Natural killer cell (primary cell): ENCODE measurements at regions not wholly inside any gene's neighbourhood (a gene's known extent, or its start where the extent isn't known, plus 50 kb on each side); places are given as distances from the start of the nearest gene placed in this dataset.

Experiments used
- ATAC-seq, 3 donors: fragments of 150-1000 bp in 2 of 3; fragments of 200-7000 bp in 1 of 3; cut with Tn5 transposase; 1 replicate in 1 of 3; 2 replicates in 2 of 3; pipeline ENCODE4 v1.10.0; 2021; ENCODE audit warnings: mild to moderate bottlenecking in 2 of 3, moderate library complexity in 2 of 3
- DNase-seq, 2 donors: peaks; one replicate each; pipeline versions ENCODE4 v3.0.0 to v3.0.0-alpha.2; 2013 to 2021; ENCODE audit warnings: mixed read lengths in 1 of 2
- H3K27ac ChIP-seq: one replicate; pipeline ENCODE4 v1.5.1; 2013; ENCODE audit warnings: mild to moderate bottlenecking, low read length
- H3K27me3 ChIP-seq: one replicate; pipeline ENCODE4 v1.6.1; 2013; ENCODE audit warnings: low read length; ENCODE audit not compliant: control insufficient read depth, insufficient read depth
- H3K36me3 ChIP-seq: one replicate; pipeline ENCODE4 v1.6.1; 2013; ENCODE audit warnings: low read length; ENCODE audit not compliant: control insufficient read depth, insufficient read depth
- H3K4me1 ChIP-seq: one replicate; pipeline ENCODE4 v1.6.1; 2013; ENCODE audit warnings: low read length; ENCODE audit not compliant: control insufficient read depth, insufficient read depth
- H3K4me3 ChIP-seq: one replicate; pipeline ENCODE4 v1.5.1; 2013; ENCODE audit warnings: low read length
- H3K9me3 ChIP-seq: one replicate; pipeline ENCODE4 v1.6.1; 2013; ENCODE audit warnings: low read length; ENCODE audit not compliant: control insufficient read depth, insufficient read depth
- H3K27ac Mint-ChIP-seq, 2 donors: one replicate each; pipeline ENCODE4 v1.8.0; 2022; ENCODE audit warnings: mild to moderate bottlenecking in 2 of 2, mixed read lengths in 2 of 2, moderate library complexity in 1 of 2
- H3K27me3 Mint-ChIP-seq, 2 donors: one replicate each; pipeline ENCODE4 v1.8.0; 2022; ENCODE audit warnings: low read depth in 2 of 2, mixed read lengths in 2 of 2
- H3K36me3 Mint-ChIP-seq: one replicate; pipeline ENCODE4 v1.8.0; 2022; ENCODE audit warnings: mixed read lengths
- H3K4me1 Mint-ChIP-seq, 2 donors: one replicate each; pipeline ENCODE4 v1.8.0; 2022; ENCODE audit warnings: mixed read lengths in 2 of 2
- H3K4me3 Mint-ChIP-seq: one replicate; pipeline ENCODE4 v1.8.0; 2022; ENCODE audit warnings: mild to moderate bottlenecking, moderate library complexity, mixed read lengths
- H3K9me3 Mint-ChIP-seq, 2 donors: one replicate each; pipeline ENCODE4 v1.8.0; 2022; ENCODE audit warnings: mixed read lengths in 2 of 2
- WGBS: methylation state at CpG from one replicate; pipeline ENCODE4 v1.1.7; 2013; ENCODE audit warnings: missing lambda C conversion rate; ENCODE audit not compliant: insufficient coverage; 5-methylcytosine and 5-hydroxymethylcytosine counted together
- intact Hi-C: fragments of 100-400 bp; cut with micrococcal nuclease; formaldehyde crosslinking; loops from one replicate; pipeline ENCODE4 v1.14.2; 2022
- TF ChIP-seq, protein P1 (sequence below): fragments of 200-600 bp; IDR thresholded peaks from one replicate; pipeline ENCODE4 v1.8.0; 2022; ENCODE audit warnings: antibody characterized with exemption

DNA sequence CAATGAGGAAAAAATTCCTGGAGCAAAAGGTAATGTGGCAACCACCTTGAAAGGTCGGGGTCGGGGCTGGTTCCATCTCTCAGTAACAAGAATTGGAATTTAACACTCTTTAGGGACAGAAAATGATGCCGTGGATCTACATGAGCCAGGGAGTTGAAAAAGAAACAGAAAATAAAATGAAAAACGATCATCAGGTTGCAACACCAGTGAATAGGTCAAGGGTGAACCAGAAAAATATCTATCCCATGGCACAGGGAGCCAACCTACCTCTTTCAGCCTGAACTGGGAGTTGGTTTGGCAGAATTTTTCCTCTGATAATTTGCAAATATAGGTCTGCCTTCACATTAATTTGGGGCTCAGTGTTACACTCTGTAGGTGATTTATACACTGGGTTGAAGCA, 93.7 kb downstream of the C4orf33 start:
- ATAC-seq: no peak

DNA sequence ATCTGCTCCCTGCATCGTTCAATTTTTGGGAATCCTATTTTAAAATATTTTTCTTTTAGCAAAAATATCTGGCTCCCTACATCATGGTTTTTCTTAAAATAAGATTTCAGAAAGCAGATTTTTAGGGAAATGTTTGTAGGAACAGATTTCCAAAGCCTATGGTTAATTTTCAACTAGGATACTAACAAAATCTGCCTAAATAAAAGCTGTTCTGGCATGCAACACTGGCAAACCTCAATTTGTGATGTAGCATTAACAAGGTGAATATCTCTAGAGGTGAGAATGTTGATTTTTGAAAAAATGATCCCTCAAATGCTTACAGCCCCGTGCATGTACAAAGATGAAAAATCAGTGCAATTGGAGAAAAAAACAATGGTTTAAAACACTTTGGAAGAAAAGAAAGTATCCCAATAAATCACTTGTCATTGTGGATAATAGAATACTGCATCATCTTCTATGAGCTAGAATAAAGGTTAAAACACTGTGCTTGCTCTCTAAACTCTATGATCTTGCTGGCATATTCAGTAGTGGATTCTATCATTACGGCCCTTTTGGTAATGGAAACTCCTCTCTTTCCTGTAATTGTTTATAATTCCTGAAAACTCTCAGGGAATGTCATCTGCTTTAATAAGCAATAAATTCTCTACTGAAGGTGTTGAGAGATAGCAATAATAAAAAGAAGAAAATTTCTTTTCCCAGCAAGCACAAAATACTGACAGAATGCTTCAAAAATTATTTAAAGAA, 97.6 kb downstream of the C4orf33 start:
- ATAC-seq: no peak
- no peaks in the 10 kb centered on the region for H3K36me3 Mint-ChIP-seq
- H3K27me3 ChIP-seq: no peaks in the 10 kb centered on the region
- no peak overlapping the region for H3K27ac Mint-ChIP-seq
- WGBS: 60% methylated on average over 2 of the region's 3 CpGs
- no peaks in the 10 kb centered on the region for H3K4me1 Mint-ChIP-seq
- no peak overlapping the region for H3K4me3 ChIP-seq
- no peaks in the 10 kb centered on the region for H3K9me3 Mint-ChIP-seq
- no peak overlapping the region for H3K27ac ChIP-seq
- no peaks in the 10 kb centered on the region for H3K9me3 ChIP-seq
- H3K4me3 Mint-ChIP-seq: no peak overlapping the region
- H3K27me3 Mint-ChIP-seq: peaks cover 6 to 26% of the 10 kb centered on the region in 2 donors
- no peaks in the 10 kb centered on the region for H3K36me3 ChIP-seq
- no peak for DNase-seq
- TF ChIP-seq, protein P1, sequence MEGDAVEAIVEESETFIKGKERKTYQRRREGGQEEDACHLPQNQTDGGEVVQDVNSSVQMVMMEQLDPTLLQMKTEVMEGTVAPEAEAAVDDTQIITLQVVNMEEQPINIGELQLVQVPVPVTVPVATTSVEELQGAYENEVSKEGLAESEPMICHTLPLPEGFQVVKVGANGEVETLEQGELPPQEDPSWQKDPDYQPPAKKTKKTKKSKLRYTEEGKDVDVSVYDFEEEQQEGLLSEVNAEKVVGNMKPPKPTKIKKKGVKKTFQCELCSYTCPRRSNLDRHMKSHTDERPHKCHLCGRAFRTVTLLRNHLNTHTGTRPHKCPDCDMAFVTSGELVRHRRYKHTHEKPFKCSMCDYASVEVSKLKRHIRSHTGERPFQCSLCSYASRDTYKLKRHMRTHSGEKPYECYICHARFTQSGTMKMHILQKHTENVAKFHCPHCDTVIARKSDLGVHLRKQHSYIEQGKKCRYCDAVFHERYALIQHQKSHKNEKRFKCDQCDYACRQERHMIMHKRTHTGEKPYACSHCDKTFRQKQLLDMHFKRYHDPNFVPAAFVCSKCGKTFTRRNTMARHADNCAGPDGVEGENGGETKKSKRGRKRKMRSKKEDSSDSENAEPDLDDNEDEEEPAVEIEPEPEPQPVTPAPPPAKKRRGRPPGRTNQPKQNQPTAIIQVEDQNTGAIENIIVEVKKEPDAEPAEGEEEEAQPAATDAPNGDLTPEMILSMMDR: no peak
- intact Hi-C loops: no loop called here
- H3K4me1 ChIP-seq: no peaks in the 10 kb centered on the region

More for the DNA sequence above, 93.7 kb downstream of the C4orf33 start:
- 83% methylated on average over 4 of the region's 4 CpGs for WGBS
- Histone ChIP-seq H3K4me3 (no peak overlapping the region), H3K36me3 (no peaks in the 10 kb centered on the region), H3K9me3 (no peaks in the 10 kb centered on the region), H3K27me3 (no peaks in the 10 kb centered on the region), H3K27ac (no peak overlapping the region), H3K4me1 (no peaks in the 10 kb centered on the region)
- H3K36me3 Mint-ChIP-seq: no peaks in the 10 kb centered on the region
- H3K27ac Mint-ChIP-seq: no peak overlapping the region
- peaks cover 6 to 28% of the 10 kb centered on the region in 2 donors for H3K27me3 Mint-ChIP-seq
- no peaks in the 10 kb centered on the region for H3K4me1 Mint-ChIP-seq
- TF ChIP-seq, protein P1: no peak
- intact Hi-C loops: no loop called here
- H3K4me3 Mint-ChIP-seq: no peak overlapping the region
- no peak for DNase-seq
- H3K9me3 Mint-ChIP-seq: no peaks in the 10 kb centered on the region

DNA sequence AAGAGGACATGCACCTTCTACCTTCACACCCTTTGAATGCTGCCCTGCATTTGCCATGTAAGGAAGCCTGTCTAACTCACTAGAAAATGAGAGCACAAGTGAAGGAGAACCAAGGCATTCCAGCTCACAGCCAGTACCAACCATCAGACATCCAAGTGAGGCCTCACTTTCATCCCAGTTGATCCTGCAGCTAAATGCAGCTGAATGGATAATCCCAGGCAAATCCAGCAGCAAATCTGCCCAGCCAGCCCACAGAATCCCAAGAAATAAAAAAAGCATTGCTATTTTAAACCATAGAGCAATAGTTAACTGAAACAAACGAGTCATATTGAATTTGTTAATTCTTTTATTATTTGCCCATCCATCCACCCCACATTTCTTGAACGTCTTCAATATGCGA, 112.5 kb downstream of the C4orf33 start:
- Mint-ChIP-seq H3K4me3 (no peak overlapping the region), H3K27ac (no peak overlapping the region)
- WGBS: 92% methylated on average over 3 of the region's 3 CpGs

More for the DNA sequence above, 112.5 kb downstream of the C4orf33 start:
- TF ChIP-seq, protein P1: no peak
- DNase-seq (no peak), ATAC-seq (no peak)
- Histone ChIP-seq H3K27me3 (peaks cover 2% of the 10 kb centered on the region), H3K36me3 (no peaks in the 10 kb centered on the region), H3K4me1 (no peaks in the 10 kb centered on the region), H3K4me3 (no peak overlapping the region), H3K27ac (no peak overlapping the region), H3K9me3 (no peaks in the 10 kb centered on the region)
- no peaks in the 10 kb centered on the region for H3K36me3 Mint-ChIP-seq
- intact Hi-C loops: no loop called here
- H3K27me3 Mint-ChIP-seq: peaks cover 6 to 9% of the 10 kb centered on the region in 2 donors
- H3K9me3 Mint-ChIP-seq: no peaks in the 10 kb centered on the region
- no peaks in the 10 kb centered on the region for H3K4me1 Mint-ChIP-seq
